Activated CD4-positive, alpha-beta T cell treated with anti-CD3 and anti-CD28 coated beads for 24 hours (primary cell): ENCODE measurements at regions not wholly inside any gene's neighbourhood (a gene's known extent, or its start where the extent isn't known, plus 50 kb on each side); places are given as distances from the start of the nearest gene placed in this dataset.

Experiments used
- DNase-seq, 2 donors: peaks; one replicate each; pipeline ENCODE4 v3.0.0-alpha.2; 2020; ENCODE audit warnings: low read depth in 2 of 2

GRCh38 chr1:108050911-108051629 lies 86.1 kb upstream of the VAV3 start:
- DNase-seq, result no peak

DNA sequence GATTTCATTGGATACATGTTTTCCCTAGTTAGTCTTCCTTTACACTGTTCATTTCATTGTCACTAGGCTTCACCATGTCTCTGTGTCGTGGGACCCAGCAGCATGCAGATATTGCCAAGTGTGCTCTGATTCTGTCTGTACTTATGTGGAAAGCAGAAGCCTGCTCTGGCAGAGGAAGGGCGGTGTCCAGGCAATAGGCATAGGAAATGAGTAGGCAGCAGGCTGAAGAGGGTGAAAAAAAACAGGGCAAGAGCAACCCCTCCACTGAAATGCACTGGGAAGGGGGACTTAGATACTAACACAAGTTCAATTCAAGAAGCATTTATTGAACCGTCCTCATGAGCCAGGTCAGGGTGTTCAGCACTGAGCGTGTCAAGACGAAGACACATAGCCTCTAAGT lies 85.2 kb upstream of the VAV3 start:
- DNase-seq, result no peak

DNA sequence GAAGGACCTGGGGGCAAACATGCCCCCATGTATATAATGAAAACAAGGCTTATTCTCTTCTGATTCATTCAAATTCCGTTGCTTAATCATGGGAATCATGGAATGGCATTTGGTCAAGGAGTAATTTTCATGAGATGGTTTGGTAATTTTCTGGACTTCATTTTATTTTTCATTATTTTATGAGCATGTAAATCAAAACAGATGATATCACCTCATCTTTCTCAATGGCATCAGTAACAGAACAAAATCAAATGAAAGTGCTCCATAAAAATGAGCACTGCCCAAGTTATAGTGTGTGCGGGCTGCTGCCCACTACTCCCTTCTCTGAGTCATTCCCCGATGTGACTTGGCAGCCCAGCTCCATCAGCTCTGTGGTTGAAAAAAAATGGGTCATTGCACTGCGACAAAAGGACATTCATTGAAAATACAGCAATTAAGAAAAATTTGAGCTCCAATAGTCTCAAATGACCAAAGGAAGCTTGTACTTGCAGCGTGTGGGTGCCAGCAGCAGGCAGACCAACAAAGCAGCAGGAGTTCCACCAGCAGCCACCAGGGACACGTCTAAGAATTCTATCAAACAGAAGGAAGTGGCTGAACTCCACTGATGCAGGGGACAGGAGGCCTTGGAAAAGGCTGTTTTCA lies 84.3 kb upstream of the VAV3 start:
- no peak for DNase-seq

GRCh38 chr1:108048301-108049177 lies 83.6 kb upstream of the VAV3 start:
- DNase-seq, result no peak

GRCh38 chr1:108047085-108047484 lies 82.1 kb upstream of the VAV3 start:
- no peak for DNase-seq

GRCh38 chr1:108046026-108046425 lies 81.0 kb upstream of the VAV3 start:
- no peak for DNase-seq

- DNase-seq, result no peak
These were observed 80.5 kb upstream of the VAV3 start for GRCh38 chr1:108045460-108045859.

DNA sequence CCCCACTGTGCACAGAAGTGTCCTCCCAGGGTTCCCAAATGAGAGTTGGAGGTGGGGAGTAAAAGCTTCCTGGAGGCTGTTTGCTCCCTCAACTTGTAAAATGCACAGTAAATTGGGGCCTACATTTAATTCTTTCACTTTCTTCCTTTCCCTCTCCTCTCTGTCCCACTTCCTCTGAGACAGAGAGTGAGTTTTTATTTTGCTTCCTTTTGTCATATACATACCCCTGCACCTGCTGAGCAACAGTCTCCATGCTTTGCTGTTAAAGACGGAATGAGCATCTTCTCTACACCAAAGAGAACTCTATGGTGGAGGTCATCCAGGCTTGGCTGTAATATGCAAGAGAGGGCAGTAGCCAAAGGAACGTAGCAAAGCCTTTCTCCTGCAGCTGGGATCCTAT lies 79.3 kb upstream of the VAV3 start:
- no peak for DNase-seq

GRCh38 chr1:108043707-108044106 lies 78.7 kb upstream of the VAV3 start:
- no peak for DNase-seq

GRCh38 chr1:108042610-108043009 lies 77.6 kb upstream of the VAV3 start:
- no peak for DNase-seq

- no peak for DNase-seq
These were observed 76.6 kb upstream of the VAV3 start for GRCh38 chr1:108041360-108042142.

DNA sequence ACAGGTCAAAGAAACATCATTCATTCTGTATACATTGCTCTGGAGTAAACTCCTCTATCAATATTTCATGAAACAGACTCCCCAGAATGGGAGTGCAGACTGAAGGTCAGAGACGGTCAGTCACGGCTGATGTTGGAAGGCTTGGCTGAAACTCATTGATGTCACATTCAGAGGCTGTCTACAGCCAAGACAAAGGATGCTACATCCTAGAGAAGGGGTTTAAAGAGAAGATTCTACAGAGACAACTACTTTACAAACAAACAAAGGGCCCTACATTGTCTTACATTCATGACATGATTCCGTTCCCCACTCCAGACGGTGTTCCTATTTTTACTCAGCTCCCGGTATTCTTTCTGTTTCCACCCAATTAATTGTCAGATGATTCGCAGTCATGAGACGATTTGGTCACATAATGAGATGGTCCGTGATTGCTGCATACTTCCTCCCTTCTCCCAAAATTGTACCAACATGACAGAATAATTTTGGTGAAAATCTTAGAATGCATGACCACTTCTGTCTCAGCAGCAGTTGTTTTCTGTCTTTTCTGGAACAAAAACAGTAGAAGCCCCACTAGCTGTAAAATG lies 73.8 kb upstream of the VAV3 start:
- no peak for DNase-seq

GRCh38 chr1:108036796-108037562 lies 72.0 kb upstream of the VAV3 start:
- DNase-seq, result no peak

- DNase-seq, result no peak
These were observed 69.4 kb upstream of the VAV3 start for GRCh38 chr1:108034396-108034795.

DNA sequence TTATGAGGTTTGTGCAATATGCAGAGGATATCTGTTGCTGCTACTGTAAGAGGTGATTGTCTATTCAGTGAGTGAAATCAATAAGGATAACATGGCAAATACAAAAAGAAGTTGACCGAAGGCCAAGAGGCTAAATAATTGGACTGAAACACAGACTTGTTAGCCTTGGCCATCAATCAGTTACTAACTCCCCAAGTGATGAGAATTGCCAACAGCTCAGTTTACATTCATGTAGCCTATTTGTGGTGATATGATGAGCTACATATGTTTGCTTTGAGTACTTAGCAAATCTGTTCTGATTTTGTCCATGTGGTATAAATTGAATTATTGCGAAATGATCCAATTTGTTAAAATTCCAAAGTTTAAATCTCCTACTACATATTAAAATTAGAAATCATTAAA lies 68.6 kb upstream of the VAV3 start:
- no peak for DNase-seq

GRCh38 chr1:108028841-108029388 lies 63.9 kb upstream of the VAV3 start:
- DNase-seq, result no peak

DNA sequence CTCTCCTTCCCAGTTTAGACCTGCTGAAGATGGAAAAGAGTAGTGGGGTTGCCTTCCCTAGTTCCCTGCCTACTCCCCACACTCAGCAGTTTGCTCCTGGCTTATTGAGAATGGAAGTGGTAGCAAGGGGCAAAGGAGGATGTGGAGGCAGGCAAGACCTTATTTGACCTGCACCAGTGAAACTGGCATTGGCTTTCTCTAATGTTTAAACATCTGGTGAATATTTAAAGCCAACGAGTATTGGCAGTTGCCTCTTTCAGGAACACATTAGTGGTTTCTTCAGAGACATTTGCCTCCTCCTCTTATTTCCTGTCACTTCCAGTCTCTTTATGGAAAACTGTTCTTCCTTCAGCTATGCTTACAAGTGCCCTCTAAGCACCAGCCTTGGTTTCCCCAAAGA lies 62.4 kb upstream of the VAV3 start:
- DNase-seq, result no peak

DNA sequence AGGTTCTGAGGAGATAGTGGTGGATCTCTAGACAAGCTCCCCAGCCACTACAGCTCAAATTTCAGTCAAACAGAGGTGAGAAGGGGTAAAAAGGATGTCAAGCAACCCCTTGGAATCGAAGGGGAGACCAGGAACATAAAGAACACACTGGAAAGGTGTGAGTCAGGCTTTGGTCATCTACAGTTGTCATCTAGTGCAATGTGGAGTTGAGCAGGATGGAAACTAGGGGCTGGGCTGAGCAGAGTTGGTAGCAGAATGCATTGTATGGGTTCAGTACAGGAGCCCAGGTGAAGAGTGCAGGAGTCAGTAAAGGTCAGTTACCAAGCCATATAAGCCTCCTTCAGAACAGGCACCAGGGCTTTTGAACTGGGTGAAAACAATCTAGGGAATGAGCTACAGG lies 52.7 kb upstream of the VAV3 start:
- no peak for DNase-seq

DNA sequence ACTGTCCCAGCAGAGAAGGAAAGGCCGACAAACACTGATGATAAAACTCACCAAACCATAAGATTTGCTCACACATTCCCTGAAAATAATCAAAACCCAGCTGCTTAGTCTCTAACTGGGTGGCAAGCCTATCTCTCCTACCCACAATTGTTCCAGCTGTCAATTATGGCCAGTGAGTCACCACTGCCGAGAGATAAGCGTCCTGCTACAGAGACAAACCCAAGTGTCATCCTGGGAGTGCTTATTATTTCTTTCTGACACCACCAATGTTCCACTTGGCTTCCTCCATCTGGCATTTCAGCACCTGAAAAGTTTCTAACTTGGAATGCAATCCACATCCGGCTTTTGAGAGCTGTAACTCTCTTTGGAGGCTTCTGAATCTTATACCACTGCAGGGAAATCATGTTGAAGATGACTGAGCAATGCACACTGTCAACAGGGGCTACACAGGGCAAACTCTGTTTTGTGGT lies 51.5 kb upstream of the VAV3 start:
- no peak for DNase-seq
